GM19324 (cell line): ENCODE measurements at regions not wholly inside any gene's neighbourhood (a gene's known extent, or its start where the extent isn't known, plus 50 kb on each side); places are given as distances from the start of the nearest gene placed in this dataset.
"Not testable (repeated sequence)": the region's sequence is repeated elsewhere in the genome, so short reads cannot be mapped to it uniquely, and the experiment has no call there.

Source experiments
- ATAC-seq: cut with Tn5 transposase; IDR thresholded peaks from one replicate; pipeline ENCODE4 v1.9.1; 2021; ENCODE audit warnings: mild to moderate bottlenecking, moderate library complexity; ENCODE audit not compliant: unreplicated experiment, low FRiP score

DNA sequence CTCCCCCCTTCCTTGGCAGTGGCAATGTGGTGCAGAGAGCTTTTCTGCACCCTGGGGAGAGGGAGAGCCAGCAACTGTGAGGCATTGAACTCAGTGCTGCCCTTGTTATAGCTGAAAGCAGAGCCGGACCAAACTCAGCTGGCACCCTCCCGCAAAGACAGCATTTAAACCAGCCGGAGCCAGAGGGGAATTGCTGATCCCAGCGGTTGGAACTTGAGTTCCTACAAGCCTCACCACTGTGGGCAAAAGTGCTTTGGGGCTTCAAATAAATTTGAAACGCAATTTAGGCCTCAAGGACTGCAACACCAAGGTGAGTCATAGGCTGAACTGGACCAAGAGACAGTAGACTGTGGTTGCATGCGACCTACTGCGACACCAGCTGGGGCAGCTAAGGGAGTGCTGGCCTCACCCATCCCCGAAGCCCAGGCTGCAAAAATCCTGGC, 207.6 kb upstream of the CDKN2B start:
- no peak for ATAC-seq

DNA sequence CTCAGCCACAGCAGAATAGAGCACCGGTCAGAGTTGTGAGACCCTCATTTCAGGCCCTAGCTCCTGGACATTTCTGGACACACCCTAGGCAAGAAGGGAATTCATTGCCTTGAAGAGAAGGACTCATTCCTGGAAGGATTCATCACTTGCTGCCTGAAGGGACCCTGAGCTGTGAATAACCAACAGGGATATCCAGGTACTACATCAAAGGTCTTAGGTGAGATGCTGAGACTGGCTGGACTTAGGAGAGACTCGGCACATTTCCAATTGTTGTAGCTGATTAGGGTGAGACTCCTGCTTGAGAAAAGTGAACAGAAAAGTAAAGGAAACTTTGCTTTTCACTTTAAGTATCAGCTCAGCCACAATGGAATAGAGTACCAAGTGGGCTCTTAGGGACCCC, 208.1 kb upstream of the CDKN2B start:
- no peak for ATAC-seq

DNA sequence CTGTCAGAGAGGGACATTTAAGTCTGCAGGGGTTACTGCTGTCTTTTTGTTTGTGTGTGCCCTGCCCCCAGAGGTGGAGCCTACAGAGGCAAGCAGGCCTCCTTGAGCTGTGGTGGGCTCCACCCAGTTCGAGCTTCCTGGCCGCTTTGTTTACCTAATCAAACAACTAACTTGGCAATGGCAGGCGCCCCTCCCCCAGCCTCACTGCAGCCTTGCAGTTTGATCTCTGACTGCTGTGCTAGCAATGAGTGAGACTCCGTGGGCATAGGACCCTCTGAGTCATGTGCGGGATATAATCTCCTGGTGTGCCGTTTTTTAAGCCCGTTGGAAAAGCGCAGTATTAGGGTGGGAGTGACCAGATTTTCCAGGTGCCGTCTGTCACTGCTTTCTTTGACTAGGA, 216.8 kb upstream of the CDKN2B start:
- ATAC-seq, result not testable (repeated sequence)

DNA sequence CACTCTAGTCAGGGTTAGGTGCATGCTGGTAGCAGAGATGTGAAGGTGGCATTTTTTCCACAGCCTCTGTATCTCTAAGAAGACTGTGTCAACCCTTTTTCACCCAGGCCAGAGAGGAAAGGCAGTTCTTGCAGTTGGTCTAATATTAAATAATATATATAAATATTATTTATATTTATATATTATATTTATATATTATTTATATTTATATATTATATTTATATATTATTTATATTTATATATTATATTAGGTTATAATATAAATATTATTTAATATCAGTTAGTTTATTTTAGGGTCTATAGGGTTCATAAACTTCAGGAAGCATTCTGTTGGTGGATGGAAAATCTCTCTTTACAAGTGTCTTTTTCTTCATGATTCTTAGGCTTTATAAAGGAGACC, 218.6 kb upstream of the DMRTA1 start:
- ATAC-seq, result no peak

DNA sequence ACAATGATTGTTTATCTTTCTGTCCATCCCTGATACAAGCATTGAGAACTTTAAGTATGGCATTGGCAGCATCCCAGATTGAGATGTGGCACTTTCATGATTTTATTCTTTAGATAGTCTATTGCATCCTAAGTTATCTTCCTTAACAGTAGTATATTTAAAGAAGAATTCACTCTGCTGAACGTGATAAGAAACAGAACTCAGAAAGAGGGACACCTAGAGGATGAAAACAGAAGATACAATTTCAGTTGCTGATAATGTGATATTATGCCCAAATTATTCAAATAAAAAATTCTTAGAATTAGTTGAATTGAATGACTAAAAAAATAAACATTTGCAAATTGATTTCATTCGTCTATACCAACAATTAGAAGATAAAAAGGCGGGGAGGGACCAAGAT, 218.1 kb upstream of the DMRTA1 start:
- no peak for ATAC-seq

DNA sequence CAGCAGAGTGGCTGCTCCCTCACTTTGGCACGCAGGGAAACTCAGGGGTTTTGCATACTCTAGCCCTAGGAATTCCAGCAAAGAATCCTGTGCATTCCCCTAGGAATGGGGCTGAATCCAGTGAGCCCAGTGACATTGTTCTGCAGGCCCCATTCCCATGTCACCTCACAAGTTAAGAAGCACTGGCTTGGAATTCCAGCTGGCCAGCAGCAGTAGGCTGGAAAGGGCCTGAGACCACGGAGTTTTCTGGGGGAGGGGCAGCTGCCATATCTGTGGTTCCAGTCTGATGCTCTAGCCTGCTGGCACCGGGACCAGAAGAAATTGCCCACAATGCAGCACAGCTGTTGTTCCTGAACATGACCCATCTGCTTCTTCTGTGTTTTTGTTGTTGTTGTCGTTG, 217.6 kb upstream of the DMRTA1 start:
- no peak for ATAC-seq

DNA sequence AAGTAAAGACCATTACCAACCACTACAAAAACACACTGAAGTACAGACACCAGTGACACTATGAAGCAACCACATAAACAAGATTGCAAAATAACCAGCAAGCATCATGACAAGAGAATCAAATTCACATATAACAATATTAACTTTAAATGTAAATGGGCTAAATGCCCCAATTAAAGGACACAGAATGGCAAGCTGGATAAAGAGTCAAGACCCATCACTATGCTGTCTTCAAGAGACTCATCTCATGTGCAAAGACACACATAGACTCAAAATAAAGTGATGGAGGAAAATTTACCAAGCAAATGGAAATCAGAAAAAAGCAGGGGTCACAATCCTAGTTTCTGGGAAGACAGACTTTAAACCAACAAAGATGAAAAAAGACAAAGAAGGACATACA, 215.3 kb upstream of the DMRTA1 start:
- not testable (repeated sequence) for ATAC-seq

DNA sequence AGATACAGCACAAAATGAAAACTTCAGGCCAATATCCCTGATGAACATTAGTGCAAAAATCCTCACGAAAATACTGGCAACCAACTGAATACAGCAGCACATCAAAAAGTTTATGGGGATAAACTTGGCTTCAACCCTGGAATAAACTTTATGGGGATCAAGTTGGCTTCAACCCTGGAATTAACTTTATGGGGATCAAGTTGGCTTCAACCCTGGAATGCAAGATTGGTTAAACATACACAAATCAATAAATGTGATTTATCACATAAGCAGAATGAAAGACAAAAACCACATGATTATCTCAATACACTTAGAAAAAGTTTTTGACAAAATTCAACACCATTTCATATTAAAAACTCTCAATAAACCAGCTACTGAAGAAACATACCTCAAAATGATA, 213.7 kb upstream of the DMRTA1 start:
- no peak for ATAC-seq

DNA sequence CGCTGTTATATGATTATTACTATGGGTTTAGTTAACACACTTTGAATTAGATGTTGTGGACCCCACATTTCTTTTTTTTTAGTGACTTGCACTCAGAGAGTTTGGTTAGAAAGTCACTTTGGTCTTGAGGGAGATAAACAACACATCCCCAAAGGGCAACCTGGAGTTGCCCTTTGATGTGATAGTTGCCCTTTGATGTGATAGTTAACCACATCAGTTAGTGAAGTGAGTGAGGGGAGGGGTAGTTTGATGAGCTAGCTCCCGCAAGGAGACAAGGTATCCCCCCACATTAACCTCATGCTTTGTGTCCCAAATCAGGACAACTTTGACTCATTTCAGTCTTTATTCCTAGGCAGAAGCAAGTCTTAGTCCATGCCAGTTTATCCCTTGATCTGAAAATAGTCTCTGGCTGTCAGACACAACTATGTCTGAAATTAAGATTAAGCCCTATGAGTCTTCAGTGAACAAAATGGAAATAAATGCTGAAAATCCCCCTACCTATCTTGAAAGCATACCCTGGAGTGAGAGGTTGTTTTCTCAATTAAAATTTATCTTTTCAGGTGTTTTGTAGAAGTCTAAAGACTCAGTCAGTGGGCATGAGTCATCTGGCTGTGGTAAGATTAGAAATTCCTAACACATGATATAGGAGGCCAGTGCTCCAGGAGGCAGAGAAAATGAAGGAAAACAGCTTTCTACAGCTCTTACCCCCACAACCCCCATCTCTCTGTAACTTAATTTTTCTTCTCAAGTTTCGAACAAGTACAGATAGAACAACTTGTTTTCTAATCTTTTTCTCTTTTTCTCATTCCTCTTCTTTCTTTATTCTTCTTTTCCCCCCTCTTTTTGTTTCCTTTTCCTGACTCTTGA, 208.9 kb upstream of the DMRTA1 start:
- no peak for ATAC-seq

DNA sequence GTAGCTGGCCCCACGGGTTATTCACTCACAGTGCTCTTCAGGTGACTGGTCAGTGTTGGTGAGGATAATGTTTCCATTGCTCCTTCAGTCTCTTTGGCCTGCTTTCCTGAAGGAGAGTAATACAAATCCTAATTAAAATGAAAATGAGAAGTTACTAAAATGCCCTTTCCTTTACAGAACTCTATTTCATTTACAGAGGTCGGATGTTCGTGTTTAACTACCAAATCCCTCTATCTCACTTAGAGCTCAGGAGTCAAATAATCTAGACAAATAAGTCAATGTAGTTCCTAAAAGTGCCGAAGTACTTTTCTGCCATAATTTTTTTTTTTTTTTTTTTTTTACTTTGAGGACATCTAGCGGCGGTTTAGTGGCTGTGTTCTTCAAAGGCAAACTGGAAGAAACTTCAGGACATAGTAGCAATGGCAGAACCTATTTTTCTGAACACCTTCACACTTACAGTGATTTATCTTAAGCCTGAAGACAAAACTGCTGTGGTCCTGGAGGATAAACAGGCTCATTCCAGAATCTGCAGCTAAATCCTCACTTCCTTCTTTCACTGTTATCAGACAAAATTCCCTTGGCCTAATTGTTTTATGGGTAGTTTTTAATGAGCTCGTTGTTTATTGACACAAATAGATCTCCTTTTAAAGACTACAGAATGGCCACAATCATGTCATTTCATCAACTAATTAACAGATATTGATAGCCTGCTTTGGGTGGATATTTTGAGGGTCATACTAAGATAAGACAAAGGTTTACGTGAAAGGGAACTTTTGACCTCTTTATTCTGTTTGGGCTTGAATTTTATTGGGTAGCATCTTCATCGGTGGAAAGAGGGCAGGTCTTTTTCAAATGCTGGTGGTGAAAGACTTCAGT, 207.6 kb upstream of the DMRTA1 start:
- ATAC-seq, result no peak

DNA sequence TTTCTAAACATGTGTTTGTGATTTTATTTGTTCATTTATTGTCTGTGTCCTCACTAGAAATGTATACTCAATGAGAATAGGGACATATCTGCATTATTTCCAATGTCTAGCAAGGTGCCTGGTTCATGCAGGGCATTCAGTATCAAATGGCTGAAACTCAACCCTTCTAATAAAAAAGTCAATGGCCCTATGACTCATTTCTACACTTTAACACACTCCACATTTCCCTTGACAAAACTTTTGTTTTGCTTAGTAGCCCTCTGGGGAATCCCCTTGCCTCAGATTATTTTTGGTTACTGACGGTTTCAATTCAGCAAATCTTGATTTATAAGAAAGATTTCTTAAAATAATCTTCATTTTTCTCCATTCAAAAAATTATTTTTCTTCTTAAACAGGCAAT, 206.0 kb upstream of the DMRTA1 start:
- ATAC-seq, result peak; percentile 51

DNA sequence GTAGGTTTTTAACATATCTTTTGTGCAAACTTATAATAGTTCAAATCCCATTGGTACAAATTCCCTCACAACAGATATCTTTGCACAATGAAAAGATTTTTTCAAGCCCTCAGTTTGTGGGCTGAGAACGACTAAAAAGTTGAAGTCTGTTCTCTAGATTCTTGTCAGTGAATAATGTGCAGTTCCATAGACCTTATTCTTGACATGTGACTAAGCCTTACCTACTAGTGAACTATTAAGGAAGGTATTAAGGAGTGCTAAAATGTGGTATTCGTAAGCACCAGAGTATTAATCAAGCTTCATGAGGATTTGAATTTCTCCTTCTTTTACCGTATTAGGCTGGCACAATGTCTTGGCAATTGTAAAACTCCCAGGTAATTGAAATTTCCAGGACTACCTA, 205.6 kb upstream of the DMRTA1 start:
- ATAC-seq, result no peak

DNA sequence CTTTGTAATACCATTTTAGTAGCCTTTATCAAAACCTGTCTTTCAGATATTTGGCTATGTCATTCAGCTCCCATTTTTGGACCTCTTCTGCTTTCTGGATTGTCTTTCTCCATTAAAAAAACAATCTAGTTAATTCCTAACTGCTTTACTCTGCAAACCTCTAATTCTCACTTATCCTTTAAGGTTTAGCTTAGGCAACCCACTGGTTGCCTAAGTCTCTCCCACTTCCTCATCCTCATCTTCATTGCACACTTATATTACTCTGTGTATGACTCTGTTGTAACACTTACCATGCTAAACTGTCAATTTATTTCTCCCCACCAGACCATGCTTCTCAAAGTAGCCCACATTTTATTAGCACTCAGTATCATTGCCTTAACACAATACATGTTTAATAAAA, 205.0 kb upstream of the DMRTA1 start:
- ATAC-seq, result no peak

DNA sequence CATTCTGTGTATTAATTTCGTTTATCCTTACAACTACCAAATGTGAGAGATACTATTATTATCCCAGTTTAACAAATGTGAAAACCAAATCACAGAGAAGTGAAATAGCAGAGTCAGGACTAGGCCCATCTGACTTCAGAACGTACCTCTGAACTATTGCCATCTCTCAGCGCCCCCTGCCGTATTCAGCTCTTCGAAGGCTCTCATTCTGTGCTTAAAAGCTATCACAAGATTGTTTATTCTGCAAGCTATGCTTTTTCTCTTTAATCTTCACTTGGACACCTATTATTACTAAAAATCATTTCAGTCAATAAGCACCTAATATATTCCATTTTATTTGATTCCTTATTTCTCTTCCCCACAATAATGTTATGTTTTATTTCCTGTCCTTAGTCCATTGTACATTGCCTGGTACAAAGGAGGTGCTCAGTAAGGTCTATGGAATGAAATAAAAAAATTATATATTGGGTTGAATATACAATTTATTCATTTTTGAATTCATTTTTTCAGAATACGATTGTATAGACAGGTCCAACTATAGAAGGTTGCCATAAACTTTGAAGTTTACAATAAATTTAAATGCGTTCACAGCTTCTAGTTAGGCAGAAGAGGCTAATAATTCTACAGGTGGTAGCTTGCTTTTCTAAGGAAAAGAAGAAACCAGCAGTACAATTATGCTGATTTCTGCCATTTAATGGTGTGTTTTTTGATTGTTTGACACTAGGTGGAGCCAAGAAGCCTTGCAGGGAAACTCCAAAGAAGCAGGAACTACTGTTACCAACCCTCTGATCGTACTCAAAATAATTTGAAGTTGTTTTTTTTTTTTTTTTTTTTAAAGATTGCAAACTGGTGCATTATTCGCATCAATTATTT, 202.2 kb upstream of the DMRTA1 start:
- ATAC-seq, result no peak

DNA sequence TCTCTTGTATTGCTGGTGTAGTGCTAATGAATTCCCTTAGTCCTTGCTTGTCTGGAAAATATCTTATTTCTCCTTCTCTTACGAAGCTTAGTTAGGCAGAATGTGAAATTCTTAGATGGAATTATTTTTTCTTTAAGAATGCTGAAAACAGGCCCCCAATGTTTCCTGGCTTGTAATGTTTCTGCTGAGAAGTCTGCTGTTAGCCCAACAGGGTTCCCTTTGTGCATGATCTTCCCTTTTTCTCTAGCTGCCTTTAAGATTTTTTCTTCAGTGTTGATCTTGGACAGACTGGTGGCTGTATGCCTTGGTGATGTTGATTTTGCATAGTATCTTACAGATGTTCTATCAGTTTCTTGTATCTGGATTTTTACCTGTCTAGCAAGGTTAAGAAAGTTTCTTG, 191.3 kb upstream of the DMRTA1 start:
- ATAC-seq, result no peak

DNA sequence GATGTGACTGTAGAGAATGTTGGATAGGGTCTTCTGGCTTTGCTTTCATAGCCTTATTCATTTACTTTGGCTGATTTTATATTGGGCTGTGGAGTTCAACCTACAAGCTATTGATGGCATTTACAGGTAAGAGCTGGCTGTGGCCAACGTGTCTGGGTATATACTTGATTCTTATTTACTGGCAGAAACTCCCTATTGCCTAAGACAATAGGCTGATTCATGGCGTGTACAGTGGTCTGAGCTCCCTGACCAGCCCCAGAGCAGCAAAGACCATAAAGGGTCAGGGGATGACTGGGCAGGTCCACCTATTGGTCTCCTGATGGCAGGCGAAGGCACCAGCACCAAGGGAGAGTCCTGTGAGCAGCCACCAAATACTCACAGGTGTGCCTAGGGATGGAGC, 190.2 kb upstream of the DMRTA1 start:
- ATAC-seq, result no peak

DNA sequence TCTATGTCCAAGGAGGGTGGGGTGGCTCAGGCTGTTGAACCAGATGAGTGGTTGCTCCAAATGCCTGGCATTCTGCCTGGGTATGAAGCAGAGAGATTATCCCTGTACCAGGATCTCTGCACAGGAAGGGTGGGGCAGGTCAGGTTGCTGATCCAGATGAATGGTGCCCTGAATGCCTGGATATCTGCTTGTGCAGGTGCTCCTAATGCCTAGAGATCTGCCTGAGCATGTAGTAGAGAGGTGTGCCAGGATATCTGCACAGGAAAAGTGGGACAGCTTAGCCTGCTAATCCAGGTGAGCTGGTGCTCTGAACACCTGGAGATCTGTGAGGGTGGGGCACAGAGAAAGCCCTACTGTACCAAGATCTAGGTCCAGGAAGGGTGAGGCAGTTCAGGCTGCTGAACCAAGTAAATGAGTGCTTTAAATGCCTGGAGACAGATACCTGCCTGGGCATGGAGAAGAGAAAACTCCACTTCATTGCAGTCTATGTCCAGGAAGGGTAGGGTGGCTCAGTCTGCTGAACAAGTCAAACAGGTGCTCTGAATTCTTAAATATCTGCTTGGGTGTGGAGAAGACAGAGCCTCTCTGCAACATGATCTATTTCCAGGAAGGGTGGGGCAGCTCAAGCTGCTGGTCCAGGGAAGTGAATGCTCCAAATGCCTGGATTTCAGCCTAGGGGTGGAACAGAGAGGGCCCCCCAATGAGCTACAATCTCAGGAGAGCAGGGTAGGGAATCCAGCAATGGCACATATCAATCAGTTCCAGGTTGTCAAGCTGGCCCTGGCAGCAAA, 189.4 kb upstream of the DMRTA1 start:
- no peak for ATAC-seq

DNA sequence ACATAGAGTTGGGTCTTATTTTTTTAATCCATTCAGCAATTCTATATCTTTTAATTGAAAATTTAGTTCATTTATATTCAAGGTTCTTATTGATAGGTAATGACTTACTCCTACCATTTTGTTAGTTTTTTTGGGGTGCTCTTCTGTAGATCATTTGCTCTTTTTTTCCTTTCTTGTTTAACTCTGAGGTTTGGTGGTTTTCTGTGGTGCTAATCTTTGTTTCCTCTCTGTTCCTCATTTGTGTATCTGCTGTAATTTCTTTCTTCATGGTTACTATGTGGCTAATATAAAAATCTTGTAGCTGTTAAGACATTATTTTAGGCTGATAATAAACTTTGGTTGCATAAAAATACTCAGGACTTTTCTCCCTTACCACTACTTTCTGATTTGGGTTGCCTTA, 181.6 kb upstream of the DMRTA1 start:
- no peak for ATAC-seq

DNA sequence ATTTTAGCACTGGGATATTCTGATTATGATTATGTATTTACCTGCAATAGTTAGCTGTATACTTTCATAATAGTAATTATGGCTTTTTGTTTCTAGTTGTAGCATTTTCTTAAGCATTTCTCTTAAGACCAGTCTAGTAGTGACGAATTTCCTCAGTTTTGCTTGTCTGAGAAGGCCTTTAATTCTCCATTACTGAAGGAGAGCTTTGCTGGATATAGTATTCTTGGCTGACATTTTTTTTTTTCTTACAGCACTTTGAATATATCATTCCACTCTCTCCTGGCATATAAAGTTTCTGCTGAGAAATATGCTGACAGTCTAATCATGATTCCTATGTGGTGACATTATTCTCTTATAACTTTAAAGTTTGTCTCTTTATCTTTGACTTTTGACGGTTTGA, 181.1 kb upstream of the DMRTA1 start:
- ATAC-seq, result no peak

DNA sequence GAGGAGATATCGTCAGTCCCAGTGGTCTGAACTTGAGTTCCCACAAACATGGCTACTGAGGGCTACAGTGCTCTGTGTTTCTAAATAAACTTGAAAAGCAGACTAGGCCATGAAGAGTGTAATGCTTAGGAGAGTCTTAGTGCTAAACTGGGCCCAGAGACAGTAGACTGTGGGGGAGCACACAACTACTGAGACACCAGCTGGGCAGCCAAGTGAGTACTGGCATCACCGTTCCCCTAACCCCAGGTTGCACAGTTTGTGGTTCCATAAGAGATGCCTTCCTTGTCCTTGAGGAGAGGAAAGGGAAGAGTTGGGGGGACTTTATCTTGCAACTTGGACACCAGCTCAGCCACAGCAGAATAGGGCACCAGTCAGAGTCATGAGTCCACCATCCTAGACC, 172.1 kb upstream of the DMRTA1 start:
- no peak for ATAC-seq
